CD4-positive, alpha-beta T cell (primary cell): ENCODE measurements at regions not wholly inside any gene's neighbourhood (a gene's known extent, or its start where the extent isn't known, plus 50 kb on each side); places are given as distances from the start of the nearest gene placed in this dataset.

Source experiments
- ATAC-seq: fragments of 200-7000 bp; cut with Tn5 transposase; one replicate; pipeline ENCODE4 v1.10.0; 2022; ENCODE audit warnings: mild to moderate bottlenecking; ENCODE audit not compliant: poor library complexity
- CTCF ChIA-PET: fragments of 350-600 bp; sonication (Branson Sonifier 250); formaldehyde crosslinking; loops from one replicate; lab custom pipeline; 2021; ENCODE audit warnings: antibody characterized with exemption, inconsistent platforms; lab: Charles Lee
- POLR2A ChIA-PET: fragments of 350-600 bp; sonication (Branson Sonifier 250); formaldehyde crosslinking; loops from one replicate; lab custom pipeline; 2021; ENCODE audit warnings: antibody characterized with exemption, inconsistent platforms; lab: Charles Lee
- DNase-seq, 14 experiments: peaks; one replicate each; pipeline ENCODE4 v3.0.0-alpha.2; 2013 to 2020; ENCODE audit warnings: mixed read lengths in 2 of 14
- H3K27ac ChIP-seq, 2 donors: one replicate each; pipeline versions ENCODE4 v1.5.1 to v1.7.0; 2013; ENCODE audit warnings: low read length in 2 of 2, low read depth in 1 of 2, mild to moderate bottlenecking in 1 of 2
- H3K27me3 ChIP-seq, 2 experiments: 1 replicate in 1 of 2; 2 replicates in 1 of 2; pipeline versions ENCODE4 v1.6.1 to v1.7.0; 2013; ENCODE audit warnings: low read length in 2 of 2, control low read depth in 1 of 2, mild to moderate bottlenecking in 1 of 2, moderate library complexity in 1 of 2; ENCODE audit not compliant: insufficient read depth in 2 of 2, control insufficient read depth in 1 of 2
- H3K36me3 ChIP-seq: one replicate; pipeline ENCODE4 v1.6.1; 2013; ENCODE audit warnings: low read length, control low read depth; ENCODE audit not compliant: insufficient read depth
- H3K4me1 ChIP-seq: one replicate; pipeline ENCODE4 v1.6.1; 2013; ENCODE audit warnings: low read length, control low read depth; ENCODE audit not compliant: insufficient read depth
- H3K4me3 ChIP-seq: one replicate; pipeline ENCODE4 v1.5.1; 2013; ENCODE audit warnings: mild to moderate bottlenecking, low read length, moderate library complexity
- H3K9me3 ChIP-seq, 2 experiments: 1 replicate in 1 of 2; 2 replicates in 1 of 2; pipeline versions ENCODE4 v1.6.1 to v1.7.0; 2013; ENCODE audit warnings: low read length in 2 of 2, mild to moderate bottlenecking in 2 of 2, control low read depth in 1 of 2, moderate library complexity in 1 of 2; ENCODE audit not compliant: control insufficient read depth in 1 of 2, insufficient read depth in 1 of 2
- H3K27ac Mint-ChIP-seq: one replicate; pipeline ENCODE4 v1.8.0; 2020; ENCODE audit warnings: mixed read lengths
- H3K27me3 Mint-ChIP-seq: one replicate; pipeline ENCODE4 v1.8.0; 2021; ENCODE audit warnings: mixed read lengths
- H3K36me3 Mint-ChIP-seq: one replicate; pipeline ENCODE4 v1.8.0; 2021; ENCODE audit warnings: low read depth, mixed read lengths
- H3K4me1 Mint-ChIP-seq: one replicate; pipeline ENCODE4 v1.8.0; 2021; ENCODE audit warnings: low read depth, mixed read lengths
- H3K4me3 Mint-ChIP-seq: one replicate; pipeline ENCODE4 v1.8.0; 2020; ENCODE audit warnings: mild to moderate bottlenecking, mixed read lengths
- H3K9me3 Mint-ChIP-seq: one replicate; pipeline ENCODE4 v1.8.0; 2020; ENCODE audit warnings: mixed read lengths
- CTCF ChIP-seq: fragments of 200-600 bp; IDR thresholded peaks from one replicate; pipeline ENCODE4 v1.8.0; 2022; ENCODE audit warnings: antibody characterized with exemption, mild to moderate bottlenecking
- intact Hi-C, 2 experiments: fragments of 100-400 bp; cut with DNase I in 1 of 2; cut with micrococcal nuclease in 1 of 2; formaldehyde crosslinking; loops; one replicate each; pipeline versions ENCODE4 v1.15.1 to v1.9.0; 2023 to 2025; cut with DNase I, micrococcal nuclease

- no peak for ATAC-seq
- H3K9me3 Mint-ChIP-seq: no peaks in the 10 kb centered on the region
- peaks cover 6% of the 10 kb centered on the region for H3K27me3 Mint-ChIP-seq
- no peak overlapping the region for H3K4me3 Mint-ChIP-seq
- no peak overlapping the region for H3K27ac ChIP-seq
- no peak overlapping the region for H3K27ac Mint-ChIP-seq
- ChIA-PET POLR2A (no interaction called here), CTCF (no interaction called here)
- H3K4me1 Mint-ChIP-seq: no peaks in the 10 kb centered on the region
- no peak for DNase-seq
- TF ChIP-seq CTCF: no peak
- no peaks in the 10 kb centered on the region for H3K36me3 Mint-ChIP-seq
- no peaks in the 10 kb centered on the region for H3K27me3 ChIP-seq
- H3K4me3 ChIP-seq: no peak overlapping the region
- H3K36me3 ChIP-seq: no peaks in the 10 kb centered on the region
- H3K9me3 ChIP-seq: no peaks in the 10 kb centered on the region
- H3K4me1 ChIP-seq: no peaks in the 10 kb centered on the region
- intact Hi-C loops: no loop called here
Observed at GRCh38 chr1:201758499-201759050, 70.4 kb upstream of the IPO9 start.

GRCh38 chr1:201759194-201759815 is 69.7 kb upstream of the IPO9 start:
- no peaks in the 10 kb centered on the region for H3K36me3 ChIP-seq
- DNase-seq: no peak
- ChIA-PET POLR2A (no interaction called here), CTCF (no interaction called here)
- no peak for ATAC-seq
- no peak for TF ChIP-seq CTCF
- Mint-ChIP-seq H3K27me3 (peaks cover 2% of the 10 kb centered on the region), H3K4me1 (no peaks in the 10 kb centered on the region), H3K9me3 (no peaks in the 10 kb centered on the region), H3K27ac (no peak overlapping the region), H3K4me3 (no peak overlapping the region), H3K36me3 (no peaks in the 10 kb centered on the region)
- no peaks in the 10 kb centered on the region for H3K9me3 ChIP-seq
- H3K27ac ChIP-seq: no peak overlapping the region
- no peak overlapping the region for H3K4me3 ChIP-seq
- H3K27me3 ChIP-seq: no peaks in the 10 kb centered on the region
- intact Hi-C loops: no loop called here
- no peaks in the 10 kb centered on the region for H3K4me1 ChIP-seq

- no peaks in the 10 kb centered on the region for H3K9me3 ChIP-seq
- ATAC-seq (no peak), DNase-seq (no peak)
- no peaks in the 10 kb centered on the region for H3K4me1 ChIP-seq
- H3K36me3 ChIP-seq: no peaks in the 10 kb centered on the region
- no peak overlapping the region for H3K4me3 ChIP-seq
- H3K36me3 Mint-ChIP-seq: no peaks in the 10 kb centered on the region
- H3K27me3 Mint-ChIP-seq: no peaks in the 10 kb centered on the region
- H3K27me3 ChIP-seq: no peaks in the 10 kb centered on the region
- no peak overlapping the region for H3K4me3 Mint-ChIP-seq
- ChIA-PET POLR2A (no interaction called here), CTCF (no interaction called here)
- no peak overlapping the region for H3K27ac ChIP-seq
- intact Hi-C loops: no loop called here
- H3K9me3 Mint-ChIP-seq: no peaks in the 10 kb centered on the region
- H3K4me1 Mint-ChIP-seq: no peaks in the 10 kb centered on the region
- no peak for TF ChIP-seq CTCF
- no peak overlapping the region for H3K27ac Mint-ChIP-seq
Observed at GRCh38 chr1:201760516-201760915, 68.4 kb upstream of the IPO9 start.
